ENCODE measurements at regions not wholly inside any gene's neighbourhood (a gene's known extent, or its start where the extent isn't known, plus 50 kb on each side); places are given as distances from the start of the nearest gene placed in this dataset.

GRCh38 chr10:83852146-83852545, 287.2 kb upstream of the GHITM start:
- H4K20me1 ChIP-seq (replicated peaks; ENCODE audit: control insufficient read depth, extremely low read depth, insufficient read depth, low read length): no peaks in the 10 kb centered on the region
- dilution Hi-C loops (cut with MboI; ENCODE audit: extremely low pct_ligation_motif_present, low sequenced_read_pairs): no loop called here
- no peak for TF ChIP-seq EZH2 (IDR thresholded peaks at IDR 0.05; ENCODE audit: borderline replicate concordance, low read depth, low read length, severe bottlenecking)
- no peak for TF ChIP-seq POLR2AphosphoS5 (IDR thresholded peaks at IDR 0.05; ENCODE audit: insufficient read depth, low read depth, low read length)
- TF ChIP-seq MYC (IDR thresholded peaks at IDR 0.05; ENCODE audit: low read depth, low read length): no peak
- no peak for TF ChIP-seq CTCF (IDR thresholded peaks at IDR 0.05; ENCODE audit: extremely low read depth in 1 of 2, insufficient read depth in 1 of 2, low read depth in 1 of 2, low read length in 2 of 2)
- TF ChIP-seq POLR2A (IDR thresholded peaks at IDR 0.05; ENCODE audit: low read depth, low read length): no peak
- no peak for TF ChIP-seq JUN (IDR thresholded peaks at IDR 0.05; ENCODE audit: borderline replicate concordance, insufficient read depth, insufficient read length, low read depth)
- TF ChIP-seq MAX (IDR thresholded peaks at IDR 0.05; ENCODE audit: insufficient read depth, insufficient read length): no peak
- TF ChIP-seq FOS (IDR thresholded peaks at IDR 0.05; ENCODE audit: borderline replicate concordance, insufficient read depth, low read length): no peak
- no peak for TF ChIP-seq GATA2 (IDR thresholded peaks at IDR 0.05; ENCODE audit: insufficient read depth, insufficient read length, low read depth, low read length)
- no peaks in the 10 kb centered on the region for H3K79me2 ChIP-seq (ENCODE audit: control insufficient read depth, insufficient read depth, low read length)
- H3K9ac ChIP-seq (replicated peaks; ENCODE audit: extremely low read depth, insufficient read depth, low read length): no peak overlapping the region
- FAIRE-seq (no peak), DNase-seq (ENCODE audit: low read depth, low spot score) (no peak)
- no peaks in the 10 kb centered on the region for H3K4me1 ChIP-seq (ENCODE audit: control insufficient read depth, extremely low read depth, insufficient read depth, low read length)
- no peak overlapping the region for H2AFZ ChIP-seq (ENCODE audit: low read depth, low read length)
- no peaks in the 10 kb centered on the region for H3K9me1 ChIP-seq (replicated peaks; ENCODE audit: control insufficient read depth, extremely low read depth, insufficient read depth, low read length)
- intact Hi-C loops (cut with micrococcal nuclease): no loop called here
- no peak overlapping the region for H3K4me3 ChIP-seq (replicated peaks in 1 of 3; ENCODE audit: insufficient read depth in 1 of 3, low read depth in 1 of 3, low read length in 3 of 3)
- H3K27ac ChIP-seq (ENCODE audit: insufficient read depth, low read depth, low read length): no peak overlapping the region
- no peak overlapping the region for H3K4me2 ChIP-seq (ENCODE audit: insufficient read depth, low read length)
- no TSS peak for BruUV-seq (replicated peaks)
- CTCF ChIA-PET: no interaction called here
- no peaks in the 10 kb centered on the region for H3K27me3 ChIP-seq (ENCODE audit: control insufficient read depth in 2 of 2, insufficient read depth in 2 of 2, low read length in 2 of 2)
- H3K36me3 ChIP-seq (ENCODE audit: control insufficient read depth in 2 of 2, extremely low read depth in 1 of 2, insufficient read depth in 2 of 2, low read length in 2 of 2): no peaks in the 10 kb centered on the region
- H3K9me3 ChIP-seq (replicated peaks; ENCODE audit: control insufficient read depth, insufficient read depth, low read length): no peaks in the 10 kb centered on the region
- POLR2A ChIA-PET: no interaction called here

All from endothelial cell of umbilical vein (primary cell).